Activated naive CD8-positive, alpha-beta T cell treated with anti-CD3 and anti-CD28 coated beads, Interleukin-2, amount 50 U/mL, for 24 hours (primary cell): ENCODE measurements at regions not wholly inside any gene's neighbourhood (a gene's known extent, or its start where the extent isn't known, plus 50 kb on each side); places are given as distances from the start of the nearest gene placed in this dataset.

Experiments used
- ATAC-seq: fragments of 150-1000 bp; cut with Tn5 transposase; one replicate; pipeline ENCODE4 v1.10.0; 2021
- DNase-seq: peaks from one replicate; pipeline ENCODE4 v3.0.0; 2021
- H3K27ac Mint-ChIP-seq: one replicate; pipeline ENCODE4 v1.8.0; 2021; ENCODE audit warnings: mild to moderate bottlenecking, mixed read lengths
- H3K27me3 Mint-ChIP-seq: one replicate; pipeline ENCODE4 v1.8.0; 2021; ENCODE audit warnings: mixed read lengths
- H3K36me3 Mint-ChIP-seq: one replicate; pipeline ENCODE4 v1.8.0; 2021; ENCODE audit warnings: low read depth, mixed read lengths
- H3K4me1 Mint-ChIP-seq: one replicate; pipeline ENCODE4 v1.8.0; 2021; ENCODE audit warnings: mixed read lengths
- H3K4me3 Mint-ChIP-seq: one replicate; pipeline ENCODE4 v1.8.0; 2021; ENCODE audit warnings: mild to moderate bottlenecking, moderate library complexity, mixed read lengths
- H3K9me3 Mint-ChIP-seq: one replicate; pipeline ENCODE4 v1.8.0; 2021; ENCODE audit warnings: mixed read lengths

DNA sequence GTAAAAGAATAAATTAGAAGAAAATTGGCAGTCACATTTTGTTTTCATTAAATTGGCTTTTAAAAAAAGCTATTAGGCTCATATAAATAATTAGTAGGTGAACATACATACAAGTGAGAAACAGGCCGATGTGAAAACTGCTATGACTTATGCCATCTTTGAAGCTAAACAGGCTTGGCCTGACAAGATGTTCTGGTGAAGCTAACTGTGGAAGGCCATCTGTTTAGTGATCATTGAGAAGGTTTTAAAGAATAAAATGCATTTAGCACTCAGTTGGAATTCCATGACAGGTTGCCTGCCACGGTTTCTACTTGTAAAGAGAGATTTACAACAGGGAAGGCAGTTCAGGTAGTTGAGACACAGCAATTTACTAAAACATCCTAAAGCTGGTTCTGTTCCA lies 264.0 kb upstream of the AGTR1 start:
- ATAC-seq (no peak), DNase-seq (no peak)
- peaks cover 8% of the 10 kb centered on the region for H3K9me3 Mint-ChIP-seq
- no peak overlapping the region for H3K4me3 Mint-ChIP-seq
- H3K4me1 Mint-ChIP-seq = no peaks in the 10 kb centered on the region
- H3K27ac Mint-ChIP-seq = no peak overlapping the region
- no peaks in the 10 kb centered on the region for H3K36me3 Mint-ChIP-seq
- H3K27me3 Mint-ChIP-seq = no peaks in the 10 kb centered on the region

DNA sequence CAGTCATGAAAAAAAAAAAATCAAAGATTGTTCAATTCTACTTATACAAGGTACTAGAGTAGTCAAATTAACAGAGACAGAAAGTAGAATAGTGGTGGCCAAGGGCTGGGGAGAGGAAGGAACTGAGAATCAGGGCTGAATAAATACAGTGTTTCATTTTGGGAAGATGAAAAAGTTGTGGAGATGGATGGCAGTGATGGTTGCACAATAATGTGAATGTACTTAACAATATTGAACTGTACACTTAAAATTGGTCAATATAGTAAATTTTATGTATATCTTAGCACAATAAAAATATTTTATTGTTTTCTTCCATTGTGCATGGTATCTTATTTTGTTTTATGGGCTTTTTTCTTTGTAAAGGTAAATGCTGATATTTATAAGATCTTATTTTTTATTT lies 262.2 kb upstream of the AGTR1 start:
- ATAC-seq (no peak), DNase-seq (no peak)
- no peaks in the 10 kb centered on the region for H3K36me3 Mint-ChIP-seq
- H3K9me3 Mint-ChIP-seq = peaks cover 8% of the 10 kb centered on the region
- no peaks in the 10 kb centered on the region for H3K4me1 Mint-ChIP-seq
- no peaks in the 10 kb centered on the region for H3K27me3 Mint-ChIP-seq
- no peak overlapping the region for H3K27ac Mint-ChIP-seq
- H3K4me3 Mint-ChIP-seq = no peak overlapping the region

DNA sequence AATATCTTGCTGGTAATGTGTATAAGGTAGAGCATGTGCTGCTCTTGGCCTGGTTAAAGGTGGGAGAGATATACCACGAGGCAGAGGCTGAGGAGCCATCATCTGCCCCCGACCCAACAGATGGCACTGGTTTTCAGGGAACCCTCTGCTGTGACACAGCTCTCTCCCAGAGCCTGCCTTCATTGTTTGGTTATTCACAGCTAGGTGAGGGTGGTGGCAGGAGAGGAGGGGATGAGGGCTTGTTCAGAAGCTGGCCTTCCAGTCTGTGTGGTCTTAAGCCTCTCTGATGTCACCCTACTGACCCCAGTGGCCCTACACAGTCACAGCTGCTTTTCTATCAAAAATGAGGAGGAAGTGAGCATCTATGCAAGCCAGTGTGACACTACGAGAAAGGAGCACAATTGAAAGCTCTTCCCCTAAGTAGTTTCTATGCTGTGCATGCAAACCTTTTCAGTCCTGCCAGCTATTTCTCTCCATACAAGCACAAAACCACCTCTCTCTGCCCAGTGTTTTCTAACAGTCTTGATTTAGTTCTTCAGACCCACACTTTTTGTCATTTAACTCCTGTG lies 258.4 kb upstream of the AGTR1 start:
- Mint-ChIP-seq H3K36me3 (no peaks in the 10 kb centered on the region), H3K27ac (no peak overlapping the region), H3K4me3 (no peak overlapping the region), H3K4me1 (no peaks in the 10 kb centered on the region), H3K27me3 (no peaks in the 10 kb centered on the region), H3K9me3 (peaks cover 3% of the 10 kb centered on the region)
- no peak for DNase-seq
- ATAC-seq = no peak

DNA sequence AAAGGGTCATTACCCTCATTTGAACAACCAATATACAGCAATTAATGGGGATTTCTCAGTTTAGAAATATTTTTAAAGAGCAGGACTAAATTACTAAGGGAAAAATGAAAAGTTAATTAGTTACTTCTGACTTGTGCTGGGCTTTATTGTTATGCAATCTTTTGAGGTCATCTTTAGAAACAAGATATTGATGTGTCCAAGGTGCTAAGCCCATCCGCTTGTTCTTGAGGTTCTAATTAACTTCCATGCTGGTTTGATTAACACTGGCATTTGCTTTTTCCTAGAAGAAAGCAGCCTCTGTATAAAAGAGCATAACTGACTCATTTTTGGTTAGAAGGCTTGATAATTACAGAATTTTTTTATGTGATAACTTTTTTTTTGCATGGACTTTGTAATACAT lies 256.5 kb upstream of the AGTR1 start:
- Mint-ChIP-seq H3K27ac (no peak overlapping the region), H3K36me3 (no peaks in the 10 kb centered on the region), H3K4me1 (no peaks in the 10 kb centered on the region), H3K9me3 (peaks cover under 1% of the 10 kb centered on the region), H3K27me3 (no peaks in the 10 kb centered on the region), H3K4me3 (no peak overlapping the region)
- DNase-seq (no peak), ATAC-seq (no peak)

DNA sequence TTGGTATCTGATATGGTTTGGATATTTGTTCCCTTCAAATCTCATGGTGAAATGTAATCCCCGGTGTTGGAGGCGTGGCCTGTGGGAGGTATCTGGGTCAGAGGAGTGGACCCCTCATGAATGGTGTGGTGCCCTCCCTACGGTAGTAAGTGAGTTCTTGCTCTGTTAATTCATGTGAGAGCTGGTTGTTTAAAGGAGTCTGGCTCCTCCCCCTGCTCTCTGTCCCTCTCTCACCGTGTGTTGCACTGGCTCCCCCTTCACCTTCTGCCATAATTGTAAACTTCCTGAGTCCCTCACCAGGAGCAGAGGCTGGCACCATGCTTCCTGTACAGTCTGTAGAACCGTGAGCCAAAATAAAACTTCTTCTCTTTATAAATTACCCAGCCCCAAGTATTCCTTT lies 246.9 kb upstream of the AGTR1 start:
- H3K27ac Mint-ChIP-seq = no peak overlapping the region
- peaks cover 8% of the 10 kb centered on the region for H3K9me3 Mint-ChIP-seq
- H3K36me3 Mint-ChIP-seq = no peaks in the 10 kb centered on the region
- H3K4me3 Mint-ChIP-seq = no peak overlapping the region
- DNase-seq = no peak
- H3K4me1 Mint-ChIP-seq = no peaks in the 10 kb centered on the region
- H3K27me3 Mint-ChIP-seq = no peaks in the 10 kb centered on the region
- ATAC-seq = no peak

DNA sequence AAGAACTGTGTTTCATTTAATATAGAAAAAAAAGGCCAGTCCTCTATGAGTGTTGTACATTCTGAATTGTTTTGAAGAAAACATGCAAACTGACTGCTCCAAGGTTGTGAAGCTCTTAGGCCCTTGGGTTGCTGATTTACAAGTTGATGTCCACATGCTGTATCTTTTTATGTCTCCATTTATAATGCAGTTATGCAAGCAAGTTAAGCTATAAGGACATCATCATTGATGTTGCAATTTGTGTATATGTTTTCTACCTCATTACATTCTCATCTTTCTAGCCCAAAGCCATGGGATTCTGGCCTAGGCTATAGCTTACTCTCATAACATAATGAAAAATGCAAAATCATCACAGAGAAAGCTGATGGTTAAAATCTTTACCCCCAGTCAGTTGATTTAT lies 245.7 kb upstream of the AGTR1 start:
- Mint-ChIP-seq H3K27ac (no peak overlapping the region), H3K9me3 (peaks cover 3% of the 10 kb centered on the region), H3K4me3 (no peak overlapping the region), H3K36me3 (no peaks in the 10 kb centered on the region), H3K4me1 (no peaks in the 10 kb centered on the region), H3K27me3 (no peaks in the 10 kb centered on the region)
- ATAC-seq (no peak), DNase-seq (no peak)

DNA sequence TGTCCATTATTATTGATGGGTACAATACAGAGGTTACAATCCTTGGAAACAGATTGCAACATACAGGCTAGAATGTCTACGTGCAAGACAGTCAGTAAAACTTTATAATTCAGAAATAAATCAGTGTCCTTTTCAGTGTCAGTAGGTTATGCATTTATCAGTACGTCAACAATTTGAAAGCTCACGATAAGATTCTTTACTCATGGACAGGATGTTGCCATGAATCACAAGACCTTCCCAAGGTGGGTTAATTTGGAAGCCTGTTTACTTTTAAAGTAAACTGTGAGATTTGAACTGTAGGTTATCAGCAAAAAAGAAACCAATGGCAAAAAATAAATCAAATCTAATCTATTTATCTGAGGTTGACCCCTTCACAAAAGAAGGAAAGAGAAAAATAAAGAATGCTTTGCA lies 243.9 kb upstream of the AGTR1 start:
- no peak overlapping the region for H3K4me3 Mint-ChIP-seq
- no peaks in the 10 kb centered on the region for H3K36me3 Mint-ChIP-seq
- no peak overlapping the region for H3K27ac Mint-ChIP-seq
- ATAC-seq (no peak), DNase-seq (no peak)
- H3K27me3 Mint-ChIP-seq = no peaks in the 10 kb centered on the region
- H3K4me1 Mint-ChIP-seq = no peaks in the 10 kb centered on the region
- peaks cover 3% of the 10 kb centered on the region for H3K9me3 Mint-ChIP-seq

DNA sequence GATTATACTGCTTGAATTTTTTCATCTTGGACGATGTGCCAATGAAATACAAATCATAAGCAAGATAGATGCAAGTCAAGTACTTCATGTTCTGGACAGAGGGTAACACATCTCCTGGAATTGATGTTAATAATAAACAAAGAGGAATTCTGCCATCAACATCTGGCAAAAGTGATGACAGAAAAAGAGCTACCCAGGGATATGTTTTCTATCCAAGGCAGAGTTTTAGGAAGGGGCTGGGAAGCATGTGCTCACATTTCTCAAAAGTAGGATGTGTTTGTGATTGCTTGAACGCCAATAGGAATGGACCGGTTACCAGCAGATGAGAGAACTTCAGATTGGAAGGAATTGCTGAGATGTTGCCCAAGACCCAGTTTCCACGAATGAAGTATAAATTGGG lies 242.6 kb upstream of the AGTR1 start:
- no peak overlapping the region for H3K27ac Mint-ChIP-seq
- peaks cover 3% of the 10 kb centered on the region for H3K9me3 Mint-ChIP-seq
- no peak overlapping the region for H3K4me3 Mint-ChIP-seq
- DNase-seq (no peak), ATAC-seq (no peak)
- H3K4me1 Mint-ChIP-seq = no peaks in the 10 kb centered on the region
- H3K36me3 Mint-ChIP-seq = no peaks in the 10 kb centered on the region
- no peaks in the 10 kb centered on the region for H3K27me3 Mint-ChIP-seq

DNA sequence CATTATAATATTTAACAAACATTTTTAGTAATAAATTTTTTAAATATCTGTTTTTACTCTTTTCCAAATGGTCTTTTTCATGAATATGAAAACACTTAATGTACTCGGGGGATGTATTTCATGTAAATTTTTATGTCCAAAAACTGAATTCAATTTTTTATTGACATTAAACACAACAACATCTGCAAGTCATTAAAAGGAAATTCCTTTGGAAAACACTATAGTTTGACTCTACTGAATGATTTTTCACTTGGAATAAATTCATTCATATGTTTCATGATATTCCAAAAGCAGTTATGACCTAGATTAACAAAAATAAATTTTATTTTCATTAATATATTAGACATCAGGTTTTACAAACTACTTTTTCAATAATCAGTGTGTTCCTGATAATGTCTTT lies 239.8 kb upstream of the AGTR1 start:
- Mint-ChIP-seq H3K9me3 (peaks cover 8% of the 10 kb centered on the region), H3K4me3 (no peak overlapping the region), H3K27ac (no peak overlapping the region), H3K36me3 (no peaks in the 10 kb centered on the region), H3K4me1 (no peaks in the 10 kb centered on the region), H3K27me3 (no peaks in the 10 kb centered on the region)
- ATAC-seq (no peak), DNase-seq (no peak)

DNA sequence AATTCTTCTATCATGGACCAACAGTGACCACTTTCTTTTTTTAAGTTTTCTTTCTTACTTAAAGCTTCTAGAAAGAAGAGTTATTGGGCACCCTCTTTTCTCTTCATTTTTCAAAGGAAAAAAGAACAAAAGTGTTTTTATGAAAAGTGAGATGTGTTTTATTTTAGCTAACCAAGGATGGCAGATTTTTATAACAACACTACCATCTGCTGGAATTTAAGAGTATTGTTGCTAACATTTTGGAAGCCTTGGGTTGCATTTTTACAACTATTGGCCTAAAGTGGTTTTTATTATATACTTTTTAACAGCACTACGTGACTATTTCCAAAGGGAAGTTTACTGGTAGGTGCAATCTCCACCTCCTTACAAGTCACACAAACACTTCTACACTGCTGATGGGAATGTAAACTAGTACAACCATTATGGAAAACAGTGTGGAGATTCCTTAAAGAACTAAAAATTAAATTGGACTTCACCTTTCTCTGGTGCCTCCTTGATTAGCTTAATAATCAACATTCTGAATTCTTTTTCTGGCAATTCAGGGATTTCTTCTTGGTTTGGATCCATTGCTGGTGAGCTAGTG lies 237.7 kb upstream of the AGTR1 start:
- Mint-ChIP-seq H3K27me3 (no peaks in the 10 kb centered on the region), H3K36me3 (no peaks in the 10 kb centered on the region), H3K4me3 (no peak overlapping the region), H3K4me1 (no peaks in the 10 kb centered on the region), H3K27ac (no peak overlapping the region), H3K9me3 (peaks cover 11% of the 10 kb centered on the region)
- ATAC-seq (no peak), DNase-seq (no peak)

DNA sequence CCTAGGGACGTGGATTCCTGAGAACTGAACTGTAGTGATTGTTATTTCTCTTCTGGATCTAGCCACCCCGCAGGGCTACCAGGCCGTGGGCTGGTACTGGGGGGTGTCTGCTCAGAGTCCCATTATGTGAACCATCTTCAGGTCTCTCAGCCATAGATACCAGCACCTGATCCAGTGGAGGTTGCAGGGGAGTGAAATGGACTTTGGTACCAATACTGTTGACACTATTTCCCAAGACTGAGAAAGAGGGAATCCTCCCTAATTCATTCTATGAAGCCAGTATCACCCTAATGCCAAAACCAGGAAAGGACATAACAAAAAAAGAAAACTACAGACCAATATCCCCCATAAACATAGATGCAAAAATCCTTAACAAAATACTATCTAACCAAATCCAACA lies 237.0 kb upstream of the AGTR1 start:
- DNase-seq (no peak), ATAC-seq (no peak)
- no peaks in the 10 kb centered on the region for H3K4me1 Mint-ChIP-seq
- H3K36me3 Mint-ChIP-seq = no peaks in the 10 kb centered on the region
- H3K4me3 Mint-ChIP-seq = no peak overlapping the region
- H3K27me3 Mint-ChIP-seq = no peaks in the 10 kb centered on the region
- peaks cover 9% of the 10 kb centered on the region for H3K9me3 Mint-ChIP-seq
- no peak overlapping the region for H3K27ac Mint-ChIP-seq

DNA sequence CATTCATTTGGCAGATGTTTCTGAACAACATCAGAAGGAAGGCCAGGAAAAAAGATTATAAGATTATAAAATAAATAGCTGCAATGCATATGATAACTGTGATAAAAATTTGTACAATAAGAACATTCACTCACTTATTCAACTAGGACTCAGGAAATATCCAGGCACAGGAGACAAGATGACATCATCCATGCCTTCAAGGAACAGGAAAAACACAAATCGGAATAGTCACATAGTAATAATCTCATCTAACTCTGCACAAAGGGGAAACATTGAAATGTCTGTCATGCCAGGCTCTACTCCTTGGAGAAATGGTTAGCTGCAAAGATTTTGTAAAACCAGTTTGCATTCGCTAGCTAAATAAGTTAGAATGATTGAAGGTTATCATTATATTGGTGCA lies 233.5 kb upstream of the AGTR1 start:
- no peak overlapping the region for H3K27ac Mint-ChIP-seq
- H3K27me3 Mint-ChIP-seq = no peaks in the 10 kb centered on the region
- no peak overlapping the region for H3K4me3 Mint-ChIP-seq
- peaks cover 2% of the 10 kb centered on the region for H3K4me1 Mint-ChIP-seq
- no peak for ATAC-seq
- peaks cover 9% of the 10 kb centered on the region for H3K9me3 Mint-ChIP-seq
- no peak for DNase-seq
- H3K36me3 Mint-ChIP-seq = no peaks in the 10 kb centered on the region

DNA sequence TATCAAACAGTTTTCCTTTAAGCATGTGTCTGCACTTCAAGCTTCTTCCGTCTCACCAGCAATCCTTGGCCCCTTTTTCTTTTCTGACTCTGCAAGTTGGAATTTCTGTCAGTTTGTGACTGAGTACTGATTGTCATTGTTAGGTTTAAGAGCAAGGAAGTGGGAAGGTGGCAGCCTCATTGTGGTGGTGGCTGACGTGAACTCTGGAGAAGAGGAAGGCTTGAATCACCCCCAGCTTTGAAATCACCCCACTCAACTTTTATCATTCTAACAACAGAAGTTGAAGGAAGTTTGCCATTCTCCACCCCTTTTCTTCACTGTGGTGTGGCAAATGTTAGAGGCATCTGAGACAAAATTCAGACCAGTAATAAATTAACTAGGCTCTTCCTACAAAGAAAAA lies 231.6 kb upstream of the AGTR1 start:
- DNase-seq (peak; percentile 1), ATAC-seq (no peak)
- H3K9me3 Mint-ChIP-seq = peaks cover 9% of the 10 kb centered on the region
- peaks cover 2% of the 10 kb centered on the region for H3K4me1 Mint-ChIP-seq
- no peaks in the 10 kb centered on the region for H3K27me3 Mint-ChIP-seq
- no peak overlapping the region for H3K4me3 Mint-ChIP-seq
- H3K36me3 Mint-ChIP-seq = no peaks in the 10 kb centered on the region
- no peak overlapping the region for H3K27ac Mint-ChIP-seq

DNA sequence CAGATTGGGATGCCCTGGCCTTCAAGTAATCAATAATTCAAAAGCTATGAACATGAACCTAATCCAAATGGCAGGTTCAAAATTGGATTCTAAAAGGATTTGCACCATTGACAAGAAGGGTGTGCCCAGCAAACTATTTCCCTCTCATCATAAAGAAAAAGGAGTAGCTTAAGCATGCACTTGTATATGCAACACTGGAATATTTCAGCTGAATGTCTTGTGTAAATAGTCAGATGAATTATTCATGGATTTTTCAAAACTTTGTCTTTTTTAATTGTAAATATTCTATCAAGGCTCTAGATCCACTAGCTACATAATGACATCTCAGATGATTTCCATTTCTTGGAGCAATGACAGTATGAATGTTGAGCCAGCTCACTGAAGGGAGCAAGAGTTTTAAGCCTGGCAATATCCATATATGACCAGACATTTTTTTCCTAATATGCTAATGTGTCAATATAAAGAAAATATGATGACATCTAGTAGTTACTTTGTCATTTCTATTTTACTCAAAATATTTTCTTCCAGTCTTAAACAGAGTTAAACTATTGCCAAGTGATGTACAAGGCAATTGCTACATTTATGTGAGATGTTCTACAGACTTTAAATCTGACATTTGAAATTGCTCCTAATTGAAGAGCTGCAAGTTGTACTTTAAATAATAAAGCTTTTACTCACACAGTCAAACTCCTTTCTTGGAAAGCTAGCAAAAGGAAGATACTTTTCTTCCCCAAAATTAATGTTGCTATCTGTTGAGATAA lies 230.5 kb upstream of the AGTR1 start:
- Mint-ChIP-seq H3K27ac (no peak overlapping the region), H3K9me3 (peaks cover 8% of the 10 kb centered on the region), H3K36me3 (no peaks in the 10 kb centered on the region), H3K4me1 (peaks cover 2% of the 10 kb centered on the region), H3K4me3 (no peak overlapping the region), H3K27me3 (no peaks in the 10 kb centered on the region)
- ATAC-seq (no peak), DNase-seq (no peak)

DNA sequence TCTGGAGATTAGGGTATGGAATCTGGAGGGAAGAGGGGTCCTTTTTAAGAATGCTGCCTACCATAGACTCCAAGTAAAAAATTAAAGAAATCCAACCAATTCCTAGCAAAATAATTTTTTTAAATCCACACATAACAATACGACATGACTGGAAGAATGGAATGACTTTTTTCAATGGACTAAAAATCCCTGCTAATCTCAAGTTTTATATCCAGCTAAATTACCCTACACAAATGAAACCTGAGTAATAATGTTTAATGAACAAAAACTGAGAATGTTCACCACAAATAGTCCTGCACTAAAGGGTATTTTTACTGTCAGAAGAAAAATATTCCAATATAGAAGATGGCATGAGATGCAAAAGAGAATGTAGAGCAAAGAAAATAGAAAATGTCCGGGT lies 220.3 kb upstream of the AGTR1 start:
- DNase-seq (no peak), ATAC-seq (no peak)
- Mint-ChIP-seq H3K36me3 (no peaks in the 10 kb centered on the region), H3K9me3 (peaks cover 5% of the 10 kb centered on the region), H3K4me1 (no peaks in the 10 kb centered on the region), H3K27ac (no peak overlapping the region), H3K27me3 (no peaks in the 10 kb centered on the region), H3K4me3 (no peak overlapping the region)
